Neuronal stem cell (in vitro differentiated cells): ENCODE measurements at regions not wholly inside any gene's neighbourhood (a gene's known extent, or its start where the extent isn't known, plus 50 kb on each side); places are given as distances from the start of the nearest gene placed in this dataset.

ENCODE experiments used
- DNase-seq: peaks from one replicate; pipeline ENCODE4 v3.0.0-alpha.2; 2013; ENCODE audit warnings: low spot score
- H2AFZ ChIP-seq: one replicate; pipeline ENCODE4 v1.6.1; 2013; ENCODE audit warnings: mild to moderate bottlenecking, low read length, inconsistent platforms
- H2AK5ac ChIP-seq: 2 replicates; pipeline ENCODE4 v1.6.1; 2013; ENCODE audit warnings: low read depth, mild to moderate bottlenecking, inconsistent platforms, low read length, moderate library complexity, mixed read lengths
- H2BK120ac ChIP-seq: 2 replicates; pipeline ENCODE4 v1.6.1; 2013; ENCODE audit warnings: low read depth, mild to moderate bottlenecking, inconsistent platforms, low read length, moderate library complexity, mixed read lengths
- H2BK12ac ChIP-seq: one replicate; pipeline ENCODE4 v1.6.1; 2013; ENCODE audit warnings: low read length, inconsistent platforms
- H2BK15ac ChIP-seq: 2 replicates; pipeline ENCODE4 v1.6.1; 2013; ENCODE audit warnings: mild to moderate bottlenecking, low read length, inconsistent platforms, mixed read lengths
- H2BK5ac ChIP-seq: one replicate; pipeline ENCODE4 v1.6.1; 2013; ENCODE audit warnings: inconsistent platforms, mild to moderate bottlenecking, low read length, moderate library complexity
- H3K14ac ChIP-seq: one replicate; pipeline ENCODE4 v1.6.1; 2013; ENCODE audit warnings: low read length, inconsistent platforms
- H3K18ac ChIP-seq: 2 replicates; pipeline ENCODE4 v1.6.1; 2013; ENCODE audit warnings: low read length, inconsistent platforms
- H3K23ac ChIP-seq: 2 replicates; pipeline ENCODE4 v1.6.1; 2013; ENCODE audit warnings: low read depth, mild to moderate bottlenecking, mixed read lengths, low read length, inconsistent platforms; ENCODE audit not compliant: poor library complexity
- H3K27ac ChIP-seq: replicated peaks from 3 replicates; pipeline ENCODE4 v1.5.1; 2013; ENCODE audit warnings: low read length, inconsistent platforms
- H3K27me3 ChIP-seq, 3 experiments: 2 replicates each; pipeline ENCODE4 v1.6.1; 2013; ENCODE audit warnings: low read length in 3 of 3, mild to moderate bottlenecking in 2 of 3, inconsistent platforms in 1 of 3, low read depth in 1 of 3, mixed read lengths in 1 of 3, moderate library complexity in 1 of 3; ENCODE audit not compliant: control insufficient read depth in 3 of 3, insufficient read depth in 3 of 3
- H3K36me3 ChIP-seq, 2 donors: replicated peaks in 1 of 2; 2 replicates each; pipeline ENCODE4 v1.6.1; 2013; ENCODE audit warnings: low read length in 2 of 2; ENCODE audit not compliant: control insufficient read depth in 2 of 2, insufficient read depth in 2 of 2
- H3K4ac ChIP-seq: 2 replicates; pipeline ENCODE4 v1.6.1; 2013; ENCODE audit warnings: inconsistent platforms, mild to moderate bottlenecking, low read length, moderate library complexity
- H3K4me1 ChIP-seq, 2 donors: 1 replicate in 1 of 2; 2 replicates in 1 of 2; pipeline ENCODE4 v1.6.1; 2013; ENCODE audit warnings: low read length in 2 of 2, low read depth in 1 of 2; ENCODE audit not compliant: control insufficient read depth in 2 of 2, insufficient read depth in 1 of 2
- H3K4me2 ChIP-seq: one replicate; pipeline ENCODE4 v1.6.1; 2013; ENCODE audit warnings: mild to moderate bottlenecking, low read length, inconsistent platforms; ENCODE audit not compliant: insufficient read depth, poor library complexity, severe bottlenecking
- H3K4me3 ChIP-seq, 2 donors: 2 replicates each; pipeline ENCODE4 v1.5.1; 2013; ENCODE audit warnings: low read length in 2 of 2, mild to moderate bottlenecking in 2 of 2, inconsistent platforms in 1 of 2, moderate library complexity in 1 of 2
- H3K79me1 ChIP-seq: one replicate; pipeline ENCODE4 v1.6.1; 2013; ENCODE audit warnings: low read depth, mild to moderate bottlenecking, inconsistent platforms, low read length, moderate library complexity
- H3K9ac ChIP-seq: one replicate; pipeline ENCODE4 v1.6.1; 2013; ENCODE audit warnings: mild to moderate bottlenecking, low read depth, low read length, inconsistent platforms; ENCODE audit not compliant: poor library complexity
- H3K9me3 ChIP-seq, 2 donors: replicated peaks in 1 of 2; 2 replicates each; pipeline versions ENCODE3 to v1.6.1; 2013; ENCODE audit warnings: low read length in 2 of 2, mild to moderate bottlenecking in 2 of 2, inconsistent platforms in 1 of 2, low read depth in 1 of 2, mixed read lengths in 1 of 2, moderate library complexity in 1 of 2; ENCODE audit not compliant: control insufficient read depth in 2 of 2, insufficient read depth in 1 of 2
- H4K8ac ChIP-seq: one replicate; pipeline ENCODE4 v1.6.1; 2013; ENCODE audit warnings: low read depth, mild to moderate bottlenecking, inconsistent platforms, low read length, moderate library complexity
- H4K91ac ChIP-seq: one replicate; pipeline ENCODE4 v1.6.1; 2013; ENCODE audit warnings: low read length, low read depth, mild to moderate bottlenecking, inconsistent platforms; ENCODE audit not compliant: poor library complexity
- whole genome bisulfite sequencing, 2 donors: extraction: QIAGEN DNeasy Blood & Tissue Kit; methylation state at CpG; one replicate each; pipeline ENCODE4 v1.1.7; 2013; ENCODE audit warnings: missing lambda C conversion rate in 2 of 2, mixed read lengths in 1 of 2; ENCODE audit not compliant: insufficient read length in 2 of 2, insufficient replicate concordance in 1 of 2; ENCODE audit errors: extremely low coverage in 2 of 2; 5-methylcytosine and 5-hydroxymethylcytosine counted together

DNA sequence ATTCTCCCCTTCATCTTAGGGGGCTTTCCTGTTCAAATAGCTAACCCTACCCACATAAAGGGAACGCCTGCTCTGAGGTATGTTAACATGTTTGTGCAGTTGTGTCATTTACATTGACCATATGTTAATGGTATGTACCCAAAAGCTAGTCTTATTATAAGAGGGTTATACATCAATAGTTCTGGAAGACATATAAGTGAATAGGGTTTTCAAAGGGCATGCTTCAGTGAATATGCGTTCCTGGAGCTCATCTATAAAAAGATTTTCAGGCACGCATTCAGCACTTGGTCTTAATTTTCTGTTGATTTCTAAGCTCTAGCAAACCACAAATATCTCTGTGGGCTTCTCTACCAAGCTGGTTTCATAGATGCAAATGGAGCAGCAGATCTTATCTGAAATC lies 766.1 kb downstream of the IRX1 start:
- H2AK5ac ChIP-seq = no peak overlapping the region
- no peak overlapping the region for H3K27ac ChIP-seq
- no peaks in the 10 kb centered on the region for H3K36me3 ChIP-seq
- no peak overlapping the region for H3K4ac ChIP-seq
- no peak overlapping the region for H2BK15ac ChIP-seq
- H2BK5ac ChIP-seq = no peak overlapping the region
- no peaks in the 10 kb centered on the region for H3K27me3 ChIP-seq
- H3K14ac ChIP-seq = no peak overlapping the region
- H3K4me1 ChIP-seq = peaks cover 0 to 4% of the 10 kb centered on the region in 2 donors
- no peak overlapping the region for H3K4me3 ChIP-seq
- no peak overlapping the region for H3K9ac ChIP-seq
- H4K8ac ChIP-seq = no peak overlapping the region
- DNase-seq = no peak
- H3K23ac ChIP-seq = no peak overlapping the region
- H2AFZ ChIP-seq = no peak overlapping the region
- no peaks in the 10 kb centered on the region for H3K79me1 ChIP-seq
- no peaks in the 10 kb centered on the region for H3K9me3 ChIP-seq
- no peak overlapping the region for H3K18ac ChIP-seq
- H3K4me2 ChIP-seq = no peak overlapping the region
- no peak overlapping the region for H4K91ac ChIP-seq
- H2BK120ac ChIP-seq = no peak overlapping the region
- H2BK12ac ChIP-seq = no peak overlapping the region
- no CpG with 5 or more reads among the region's 3 CpGs for WGBS, 2 donors

DNA sequence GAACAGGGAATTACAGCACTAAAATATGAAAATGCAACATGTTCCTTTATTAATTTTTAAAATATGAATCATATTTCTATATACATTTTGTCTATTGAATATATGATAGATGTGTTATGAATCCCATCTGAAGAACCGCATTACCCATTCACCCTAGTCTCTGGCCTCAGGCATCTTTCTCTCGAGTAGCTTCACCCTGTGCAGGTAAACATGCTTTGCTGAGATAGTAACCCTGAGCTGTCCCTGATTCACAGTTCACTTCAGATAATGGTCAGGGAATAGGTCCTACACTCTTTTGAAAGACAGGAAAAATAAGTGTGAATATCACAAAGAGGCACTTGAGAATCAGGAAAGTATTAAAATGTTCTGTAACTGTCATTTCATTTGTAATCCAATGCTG lies 766.8 kb downstream of the IRX1 start:
- H2BK5ac ChIP-seq = no peak overlapping the region
- H2BK120ac ChIP-seq = no peak overlapping the region
- H4K91ac ChIP-seq = no peak overlapping the region
- H3K14ac ChIP-seq = no peak overlapping the region
- no peak overlapping the region for H3K9ac ChIP-seq
- no peaks in the 10 kb centered on the region for H3K79me1 ChIP-seq
- H2AK5ac ChIP-seq = no peak overlapping the region
- WGBS, 2 donors = no CpG with 5 or more reads among the region's 2 CpGs
- H3K4me3 ChIP-seq = no peak overlapping the region
- no peak overlapping the region for H4K8ac ChIP-seq
- H2BK12ac ChIP-seq = no peak overlapping the region
- H3K4me2 ChIP-seq = no peak overlapping the region
- no peak for DNase-seq
- H2AFZ ChIP-seq = no peak overlapping the region
- H3K18ac ChIP-seq = no peak overlapping the region
- peaks cover 0 to 4% of the 10 kb centered on the region in 2 donors for H3K4me1 ChIP-seq
- no peaks in the 10 kb centered on the region for H3K36me3 ChIP-seq
- H3K27me3 ChIP-seq = no peaks in the 10 kb centered on the region
- H3K4ac ChIP-seq = no peak overlapping the region
- H2BK15ac ChIP-seq = no peak overlapping the region
- no peak overlapping the region for H3K27ac ChIP-seq
- H3K23ac ChIP-seq = no peak overlapping the region
- H3K9me3 ChIP-seq = no peaks in the 10 kb centered on the region

DNA sequence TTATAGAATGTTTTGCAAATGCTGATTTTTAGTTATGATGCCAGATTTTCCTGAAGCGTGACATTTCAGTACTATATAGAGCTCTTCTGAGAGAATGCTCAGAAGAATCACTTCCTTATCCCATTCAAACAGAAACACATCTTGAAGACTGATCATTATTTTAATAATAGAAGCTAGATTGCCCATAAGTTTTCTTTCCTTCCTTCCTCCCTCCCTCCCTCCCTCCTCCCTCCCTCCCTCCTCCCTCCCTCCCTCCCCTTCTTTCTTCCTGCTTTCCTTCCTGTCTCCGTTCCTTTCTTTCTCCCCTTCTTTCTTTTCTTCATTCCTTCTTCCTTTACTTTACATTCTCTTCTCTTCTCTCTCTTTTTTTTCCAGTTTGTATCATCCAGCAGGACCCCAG lies 767.4 kb downstream of the IRX1 start:
- Histone ChIP-seq H3K79me1 (no peaks in the 10 kb centered on the region), H3K4me1 (peaks cover 0 to 4% of the 10 kb centered on the region in 2 donors), H4K8ac (no peak overlapping the region), H3K4me3 (no peak overlapping the region), H3K18ac (no peak overlapping the region), H3K23ac (no peak overlapping the region), H2BK12ac (no peak overlapping the region), H3K9me3 (no peaks in the 10 kb centered on the region), H3K4ac (no peak overlapping the region), H3K9ac (no peak overlapping the region), H2AK5ac (no peak overlapping the region), H2AFZ (no peak overlapping the region), H4K91ac (no peak overlapping the region), H3K14ac (no peak overlapping the region), H3K36me3 (no peaks in the 10 kb centered on the region), H3K27me3 (no peaks in the 10 kb centered on the region), H2BK5ac (no peak overlapping the region), H2BK120ac (no peak overlapping the region), H3K4me2 (no peak overlapping the region), H2BK15ac (no peak overlapping the region), H3K27ac (no peak overlapping the region)
- no CpG with 5 or more reads among the region's 2 CpGs for WGBS, 2 donors
- no peak for DNase-seq

DNA sequence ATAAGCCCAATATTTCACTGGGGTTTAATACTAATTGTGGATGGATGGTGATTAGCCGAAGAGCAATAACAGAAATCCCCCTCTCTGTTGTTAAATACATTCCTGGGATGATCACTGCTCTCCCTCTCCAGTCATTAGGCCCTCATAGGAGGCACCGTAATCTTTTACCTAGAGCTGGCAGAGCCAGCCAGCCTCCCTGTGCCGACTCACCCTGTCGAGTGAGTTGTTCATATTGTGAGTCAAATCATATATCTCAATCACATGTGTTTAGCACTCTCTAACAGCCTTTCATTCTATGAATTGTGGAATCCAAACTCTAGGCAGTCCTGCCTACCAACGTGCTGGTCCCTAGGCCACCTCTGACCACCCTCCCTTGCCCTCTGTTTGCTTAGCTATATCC lies 771.0 kb downstream of the IRX1 start:
- DNase-seq = no peak
- Histone ChIP-seq H3K18ac (no peak overlapping the region), H3K9ac (no peak overlapping the region), H3K4me3 (no peak overlapping the region), H2BK120ac (no peak overlapping the region), H3K27me3 (no peaks in the 10 kb centered on the region), H3K4ac (no peak overlapping the region), H2BK15ac (no peak overlapping the region), H3K4me1 (peaks cover 0 to 4% of the 10 kb centered on the region in 2 donors), H3K4me2 (no peak overlapping the region), H3K27ac (no peak overlapping the region), H2BK5ac (no peak overlapping the region), H3K79me1 (no peaks in the 10 kb centered on the region), H4K8ac (no peak overlapping the region), H2BK12ac (no peak overlapping the region), H2AFZ (no peak overlapping the region), H3K36me3 (no peaks in the 10 kb centered on the region), H3K14ac (no peak overlapping the region), H3K23ac (no peak overlapping the region), H2AK5ac (no peak overlapping the region), H3K9me3 (no peaks in the 10 kb centered on the region), H4K91ac (no peak overlapping the region)
- WGBS, 2 donors = no CpG with 5 or more reads among the region's 5 CpGs
